ENCODE measurements at regions not wholly inside any gene's neighbourhood (a gene's known extent, or its start where the extent isn't known, plus 50 kb on each side); places are given as distances from the start of the nearest gene placed in this dataset.

GRCh38 chr14:56491299-56492285, 88.0 kb upstream of the TMEM260 start:
- peak; percentile 77 for TF ChIP-seq CTCF (IDR thresholded peaks at IDR 0.05; ENCODE audit: low read depth, low read length)
- no peak for TF ChIP-seq EZH2phosphoT487 (IDR thresholded peaks at IDR 0.05; ENCODE audit: low read depth)

Measured in OCI-LY3 (cell line).